GM19099 (cell line): ENCODE measurements at regions not wholly inside any gene's neighbourhood (a gene's known extent, or its start where the extent isn't known, plus 50 kb on each side); places are given as distances from the start of the nearest gene placed in this dataset.

Experiments
- POLR2A ChIP-seq: IDR thresholded peaks from 3 replicates; pipeline ENCODE4 v1.6.1; 2011; ENCODE audit warnings: low read depth; ENCODE audit not compliant: insufficient read length; ENCODE audit errors: extremely low read depth

GRCh38 chr16:17031484-17032268, 439.1 kb downstream of the XYLT1 start:
- no peak for TF ChIP-seq POLR2A

GRCh38 chr16:17032332-17032731, 438.4 kb downstream of the XYLT1 start:
- TF ChIP-seq POLR2A: no peak

GRCh38 chr16:17034477-17035252, 436.1 kb downstream of the XYLT1 start:
- TF ChIP-seq POLR2A: no peak

- TF ChIP-seq POLR2A: no peak
Observed at GRCh38 chr16:17037499-17037898, 433.3 kb downstream of the XYLT1 start.

- no peak for TF ChIP-seq POLR2A
Observed at GRCh38 chr16:17038415-17038814, 432.3 kb downstream of the XYLT1 start.

- no peak for TF ChIP-seq POLR2A
Observed at GRCh38 chr16:17050468-17050867, 420.3 kb downstream of the XYLT1 start.
